ENCODE measurements at regions not wholly inside any gene's neighbourhood (a gene's known extent, or its start where the extent isn't known, plus 50 kb on each side); places are given as distances from the start of the nearest gene placed in this dataset.

GRCh38 chr11:15499674-15500073 lies 385.0 kb downstream of the INSC start:
- TF ChIP-seq POLR2A (IDR thresholded peaks at IDR 0.05) (no peak), CTCF (IDR thresholded peaks at IDR 0.05) (no peak)
